GM20000 (cell line): ENCODE measurements at regions not wholly inside any gene's neighbourhood (a gene's known extent, or its start where the extent isn't known, plus 50 kb on each side); places are given as distances from the start of the nearest gene placed in this dataset.

Experiments
- DNase-seq: peaks from one replicate; pipeline ENCODE4 v3.0.0; 2012; ENCODE audit warnings: low spot score
- CTCF ChIP-seq: IDR thresholded peaks from 2 replicates; pipeline ENCODE4 v1.5.1; 2012; ENCODE audit warnings: mild to moderate bottlenecking, control low read depth; ENCODE audit errors: extremely low read depth, missing control alignments

GRCh38 chr11:80841675-80842074, 1400.8 kb upstream of the TENM4 start:
- no peak for TF ChIP-seq CTCF
- DNase-seq, result no peak

- DNase-seq, result peak; percentile 18
- TF ChIP-seq CTCF, result no peak
Measured at GRCh38 chr11:80838153-80838552, 1397.3 kb upstream of the TENM4 start.

GRCh38 chr11:80837051-80837450, 1396.2 kb upstream of the TENM4 start:
- no peak for DNase-seq
- TF ChIP-seq CTCF, result no peak

GRCh38 chr11:80831374-80831773, 1390.5 kb upstream of the TENM4 start:
- TF ChIP-seq CTCF, result no peak
- DNase-seq, result no peak

- DNase-seq, result no peak
Measured at GRCh38 chr11:80827781-80828180, 1387.0 kb upstream of the TENM4 start.

GRCh38 chr11:80826808-80827207, 1386.0 kb upstream of the TENM4 start:
- no peak for TF ChIP-seq CTCF
- no peak for DNase-seq

More at GRCh38 chr11:80827781-80828180, 1387.0 kb upstream of the TENM4 start:
- no peak for TF ChIP-seq CTCF

- no peak for TF ChIP-seq CTCF
- DNase-seq, result no peak
Measured at GRCh38 chr11:80822308-80822707, 1381.5 kb upstream of the TENM4 start.
